ENCODE measurements at regions not wholly inside any gene's neighbourhood (a gene's known extent, or its start where the extent isn't known, plus 50 kb on each side); places are given as distances from the start of the nearest gene placed in this dataset.

DNA sequence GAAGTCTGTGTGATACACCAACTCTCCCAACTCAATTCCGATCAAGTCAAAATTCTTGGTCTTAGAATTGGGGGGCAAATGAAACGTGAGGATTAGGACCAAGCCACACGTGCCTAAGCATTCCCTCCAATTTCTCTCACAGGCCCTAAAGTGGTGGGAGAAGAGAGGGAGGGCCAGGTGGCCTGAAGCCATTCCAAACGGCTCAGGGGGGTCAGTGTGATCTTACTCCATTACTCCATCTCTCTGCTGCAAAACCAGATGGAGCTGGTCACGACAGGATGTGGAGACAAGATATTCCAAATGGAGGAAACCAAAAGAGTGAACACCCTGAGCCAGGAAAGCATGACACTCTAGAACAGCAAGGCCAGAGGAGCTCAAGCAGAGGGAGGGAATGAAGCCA is 195.4 kb downstream of the FOXO1 start:
- DNase-seq: no peak

DNA sequence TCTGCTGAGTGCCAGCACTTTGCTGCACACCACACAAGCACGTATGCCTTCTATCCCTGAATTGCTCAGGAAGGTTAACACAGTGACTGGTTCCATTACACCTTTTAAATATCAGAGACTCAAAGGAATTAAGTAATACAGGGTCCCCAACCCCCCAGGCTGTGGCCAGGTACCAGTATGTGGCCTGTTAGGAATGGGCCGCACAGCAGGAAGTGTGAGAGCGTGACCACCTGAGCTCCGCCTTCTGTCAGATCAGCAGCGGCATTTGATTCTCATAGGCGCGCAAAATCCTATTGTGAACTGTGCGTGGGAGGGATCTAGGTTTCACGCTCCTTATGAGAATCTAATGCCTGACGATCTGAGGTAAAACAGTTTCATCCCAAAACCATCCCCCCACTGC is 194.5 kb downstream of the FOXO1 start:
- no peak for DNase-seq

DNA sequence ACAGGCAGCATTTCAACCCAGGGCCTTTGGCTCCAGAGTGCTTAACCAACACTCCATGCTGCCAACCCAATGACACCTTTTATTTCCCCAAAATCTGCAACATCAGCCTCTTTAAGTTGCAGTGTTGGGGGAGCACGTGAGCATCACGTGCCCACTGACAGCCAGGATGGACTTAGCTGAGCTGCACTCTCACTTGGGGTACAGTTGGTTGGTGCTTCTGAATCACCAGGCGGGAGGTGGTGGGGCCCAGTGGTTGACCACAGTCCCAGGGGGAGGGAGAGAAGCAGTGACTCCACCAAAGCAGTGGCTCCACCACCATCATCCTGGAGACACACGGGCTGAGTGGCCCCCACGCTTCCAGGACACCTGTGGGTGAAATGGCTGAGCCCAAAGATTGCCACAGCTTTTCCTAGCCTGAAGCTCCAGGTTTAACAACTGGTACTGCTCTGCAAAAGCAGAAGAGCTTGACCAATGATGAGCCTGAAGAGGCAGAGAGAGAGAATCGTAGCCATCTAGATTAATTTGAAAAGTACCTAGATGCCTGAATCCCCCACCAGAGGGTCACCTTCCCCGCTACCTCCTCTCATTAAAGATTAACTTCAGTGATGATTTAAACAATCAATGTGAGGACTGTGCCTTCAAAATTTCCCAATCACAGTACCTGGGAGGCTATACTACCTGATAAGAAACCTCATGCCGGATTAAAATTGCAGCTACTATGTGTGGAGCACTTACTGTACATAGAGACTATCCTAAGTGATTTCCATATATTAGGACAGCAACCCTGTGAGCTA is 193.8 kb downstream of the FOXO1 start:
- no peak for DNase-seq

DNA sequence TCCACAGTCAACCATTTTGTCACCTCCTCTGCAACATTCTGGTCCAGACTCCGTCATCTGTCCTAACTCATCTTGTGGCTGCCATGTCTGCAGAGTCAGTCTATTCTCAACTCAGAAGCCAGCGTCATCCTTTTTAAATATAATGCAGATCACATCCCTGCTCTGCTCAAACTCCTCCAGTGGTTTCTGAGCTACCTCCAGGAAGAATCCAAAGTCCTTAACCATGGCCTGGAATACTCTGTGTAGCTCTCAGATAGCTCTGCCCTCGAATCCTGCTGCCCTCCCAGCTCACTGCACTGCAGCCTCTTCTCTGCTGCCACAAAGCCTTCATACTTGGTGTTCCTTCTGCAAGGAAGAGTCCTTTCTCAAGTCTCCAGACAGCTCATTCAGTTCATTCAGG is 190.8 kb downstream of the FOXO1 start:
- DNase-seq: no peak

DNA sequence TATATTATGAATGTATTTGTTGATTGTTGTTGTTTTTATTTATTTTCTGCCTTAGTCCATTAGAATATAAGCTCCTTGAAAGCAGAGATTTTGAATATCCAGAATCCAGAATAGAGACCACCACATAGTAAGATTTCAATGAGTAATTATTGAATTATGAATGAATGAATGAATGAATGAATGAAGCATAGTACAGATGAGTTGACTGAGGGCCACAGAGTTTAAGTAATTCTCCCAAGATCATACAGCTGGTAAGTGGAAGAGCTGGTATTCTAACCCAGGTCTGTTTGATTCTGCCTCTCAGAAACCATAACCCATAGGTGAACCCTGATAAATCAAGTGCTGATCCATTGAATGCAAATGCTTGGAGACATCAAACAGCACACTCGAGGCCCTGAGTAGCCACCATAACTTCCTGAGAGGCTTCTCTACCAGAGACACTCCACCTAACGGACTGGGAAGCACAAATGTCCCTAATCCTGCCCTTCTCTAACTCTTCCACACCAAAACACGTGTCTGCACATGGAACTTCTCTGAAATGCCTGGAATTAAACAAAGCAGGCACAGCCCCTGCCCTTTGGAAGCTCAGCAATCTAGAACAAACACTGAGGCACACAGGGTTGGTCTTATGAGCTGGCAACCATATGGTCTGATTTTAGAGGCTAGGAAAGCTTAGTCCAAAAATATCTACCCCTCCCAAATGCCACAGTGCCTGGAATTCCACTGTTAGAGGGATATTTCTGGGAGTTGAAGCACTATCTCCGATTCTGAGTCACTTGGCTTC is 190.1 kb downstream of the FOXO1 start:
- no peak for DNase-seq

DNA sequence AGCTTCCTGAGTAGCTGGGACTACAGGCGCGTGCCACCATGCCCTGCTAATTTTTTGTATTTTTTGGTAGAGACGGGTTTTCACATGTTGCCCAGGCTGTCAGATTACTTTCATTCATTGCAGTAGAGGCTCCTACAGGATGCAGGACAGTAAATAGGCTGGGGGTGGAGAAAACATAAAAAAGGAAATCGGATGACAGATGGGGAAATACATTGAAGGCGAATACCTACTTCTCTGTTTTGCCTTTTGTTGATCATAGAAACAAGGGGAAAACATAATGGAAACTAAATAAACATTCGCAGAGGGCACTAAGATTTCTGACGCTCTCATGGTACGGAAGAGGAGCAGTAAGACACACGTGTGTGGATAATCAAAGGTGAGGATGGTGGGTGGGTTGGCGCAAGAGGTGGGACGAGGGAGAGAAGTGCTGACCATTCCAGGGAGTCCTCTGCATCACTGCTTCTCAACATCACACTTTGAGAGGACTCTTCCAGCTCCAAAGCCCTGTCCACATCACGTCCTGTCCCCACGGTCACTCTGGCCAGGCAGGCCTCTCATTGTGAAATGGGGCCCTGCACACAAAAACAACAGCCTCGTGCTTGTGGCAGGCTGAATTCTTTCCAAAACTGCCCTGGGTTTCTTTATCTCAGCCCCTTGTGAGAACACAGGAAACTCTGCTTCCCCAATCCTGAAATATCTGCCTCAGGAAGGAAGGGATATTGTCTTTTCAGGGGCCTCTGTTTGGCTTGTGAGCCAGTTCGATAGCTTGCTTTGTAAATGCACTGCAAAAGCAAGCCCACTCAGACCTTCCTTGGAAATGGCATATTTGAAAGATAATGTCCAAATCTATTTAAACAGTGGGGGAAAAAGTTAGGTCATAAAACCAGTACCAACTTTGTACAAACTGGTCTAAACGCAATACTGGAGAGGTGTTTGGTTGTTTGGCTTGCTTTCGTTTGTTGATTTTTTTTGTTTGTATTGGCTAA is 188.5 kb downstream of the FOXO1 start:
- no peak for DNase-seq

DNA sequence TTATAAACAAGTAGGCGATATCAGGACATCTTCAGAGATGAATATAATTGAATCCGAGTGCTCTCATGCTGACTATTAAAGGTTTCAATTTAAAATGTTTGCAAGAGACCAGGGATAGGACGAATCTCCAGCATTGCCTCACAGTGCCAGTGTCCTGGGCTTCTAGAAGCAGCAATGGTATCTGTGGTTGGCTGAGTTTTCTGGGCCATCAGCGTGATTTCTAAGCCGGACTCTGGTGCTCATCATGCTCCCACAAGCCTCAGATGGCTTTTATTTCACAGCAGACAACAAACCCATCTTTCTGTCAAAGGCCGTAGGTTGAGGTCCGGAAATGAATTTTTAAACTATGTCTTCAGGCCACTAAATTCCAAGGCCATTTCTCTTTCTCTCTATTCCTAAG is 187.7 kb downstream of the FOXO1 start:
- DNase-seq: no peak

DNA sequence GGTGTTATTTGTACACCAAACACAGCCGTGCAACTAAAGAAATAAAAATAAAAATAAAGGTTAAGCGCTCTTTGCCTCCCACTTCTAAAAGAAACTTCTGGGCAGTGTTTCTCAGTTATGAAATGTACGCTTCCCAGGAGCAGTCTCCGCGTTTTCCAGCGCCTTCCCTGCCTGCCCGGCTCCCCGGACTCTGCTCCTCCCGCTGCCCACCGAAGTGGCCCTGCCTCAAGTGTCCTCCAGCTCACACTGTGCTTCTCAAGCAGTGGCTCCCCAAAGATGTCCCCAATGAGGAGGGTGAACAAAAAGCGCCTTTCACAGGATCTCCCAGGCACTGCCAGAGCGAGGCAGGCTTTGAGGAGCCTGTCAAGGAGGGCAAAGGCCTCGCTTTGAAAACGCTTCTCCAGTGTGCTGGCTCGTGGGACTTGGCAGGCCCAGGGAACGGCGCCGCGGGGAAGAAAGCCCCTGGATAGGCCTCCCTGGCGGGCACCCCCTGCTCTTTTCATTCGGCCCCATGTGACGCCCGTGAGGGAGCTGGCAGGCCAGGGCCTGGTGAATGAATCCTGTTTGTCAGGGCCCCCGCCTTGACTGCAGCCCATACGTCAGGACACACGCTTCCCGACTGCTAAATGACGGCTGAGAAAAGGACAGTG is 187.1 kb downstream of the FOXO1 start:
- DNase-seq: no peak

DNA sequence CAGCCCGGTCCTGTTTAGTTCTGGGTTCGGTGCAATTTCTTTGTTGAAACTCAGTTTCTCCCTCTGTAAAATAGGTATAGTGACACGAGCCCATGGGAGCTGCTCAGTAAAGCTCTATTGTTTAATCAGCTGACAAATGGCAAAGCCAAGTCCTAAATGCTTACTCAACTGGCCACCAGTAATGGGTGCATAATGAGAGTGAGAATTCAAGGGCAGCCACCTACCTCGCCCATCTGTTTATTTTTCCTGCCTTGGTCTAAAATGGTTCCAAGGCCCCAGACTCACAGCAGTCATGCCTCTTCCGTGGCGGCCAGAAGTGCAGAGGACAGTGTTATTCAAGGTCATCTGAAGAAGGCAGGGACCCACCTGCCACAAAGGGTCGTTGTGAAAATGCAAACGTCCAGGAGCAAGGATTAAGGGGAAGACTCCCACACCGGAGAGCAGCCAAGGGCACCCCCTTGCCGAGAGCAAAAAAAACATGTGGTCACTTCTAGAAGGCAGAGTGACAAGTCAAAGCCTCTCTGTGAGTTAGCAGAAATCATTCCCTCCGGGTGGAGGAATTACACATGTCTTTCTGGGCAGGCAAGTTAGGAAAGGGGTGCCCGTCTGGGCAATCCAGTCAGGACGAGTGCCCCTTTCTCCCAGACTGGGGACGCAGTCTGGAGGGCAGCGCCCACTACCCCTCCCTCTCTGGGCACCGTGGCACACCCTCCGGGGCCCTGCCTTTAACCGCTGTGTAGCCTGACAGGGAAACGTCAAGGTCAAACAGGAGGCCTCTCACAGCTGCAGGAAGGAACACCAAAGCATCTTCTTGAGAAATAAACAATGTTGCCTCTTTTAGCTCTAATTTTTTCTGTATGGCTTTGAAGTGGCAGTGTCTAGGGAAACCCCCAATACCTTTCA is 186.2 kb downstream of the FOXO1 start:
- no peak for DNase-seq

DNA sequence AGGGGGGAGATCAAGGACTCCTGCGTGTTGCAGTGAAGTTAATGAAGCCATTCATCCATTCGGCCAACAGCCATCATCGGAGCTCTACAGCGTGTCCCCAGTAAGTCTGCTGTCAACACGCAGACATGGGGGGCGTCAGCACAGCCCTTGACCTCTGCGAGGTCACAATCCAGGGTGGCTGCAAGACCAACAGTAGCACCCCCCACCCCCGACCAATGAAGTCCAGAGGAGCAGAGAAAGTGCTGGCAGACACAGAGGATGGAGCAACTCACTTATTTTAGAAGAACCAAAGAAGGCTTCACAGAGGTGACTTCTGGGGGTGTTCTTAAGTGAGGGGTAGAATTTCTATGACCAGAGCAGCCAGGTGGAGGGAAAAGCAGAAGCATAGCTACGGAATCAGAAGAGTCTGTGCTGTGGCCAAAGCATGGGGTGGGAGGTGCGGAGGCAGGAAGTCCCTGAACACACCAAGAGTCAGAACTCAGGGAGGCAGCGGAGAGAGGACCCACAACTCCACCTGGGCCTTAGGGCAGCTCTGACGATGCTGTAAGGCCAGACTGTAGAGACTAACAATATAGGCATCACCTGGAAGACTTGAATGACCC is 185.4 kb downstream of the FOXO1 start:
- DNase-seq: no peak

DNA sequence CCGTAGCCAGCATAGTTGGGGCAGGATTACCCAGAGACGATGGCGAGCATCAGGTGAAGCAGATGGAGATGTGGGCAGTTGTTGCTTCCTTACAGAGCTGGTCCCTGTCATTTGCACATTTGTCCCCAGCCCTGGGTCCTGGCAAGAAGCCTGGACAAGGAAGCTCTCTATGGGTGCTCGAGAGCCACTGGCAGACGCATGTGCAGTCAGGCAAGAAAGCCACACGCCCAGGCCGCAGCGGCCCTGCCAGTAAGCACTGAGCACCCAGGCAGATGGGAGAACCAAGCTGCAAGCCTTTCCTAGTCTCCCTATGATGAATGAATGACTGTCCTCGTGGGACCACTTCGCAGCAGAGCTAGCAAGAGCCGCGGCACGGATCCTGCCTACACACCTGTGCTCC is 182.8 kb downstream of the FOXO1 start:
- DNase-seq: no peak

DNA sequence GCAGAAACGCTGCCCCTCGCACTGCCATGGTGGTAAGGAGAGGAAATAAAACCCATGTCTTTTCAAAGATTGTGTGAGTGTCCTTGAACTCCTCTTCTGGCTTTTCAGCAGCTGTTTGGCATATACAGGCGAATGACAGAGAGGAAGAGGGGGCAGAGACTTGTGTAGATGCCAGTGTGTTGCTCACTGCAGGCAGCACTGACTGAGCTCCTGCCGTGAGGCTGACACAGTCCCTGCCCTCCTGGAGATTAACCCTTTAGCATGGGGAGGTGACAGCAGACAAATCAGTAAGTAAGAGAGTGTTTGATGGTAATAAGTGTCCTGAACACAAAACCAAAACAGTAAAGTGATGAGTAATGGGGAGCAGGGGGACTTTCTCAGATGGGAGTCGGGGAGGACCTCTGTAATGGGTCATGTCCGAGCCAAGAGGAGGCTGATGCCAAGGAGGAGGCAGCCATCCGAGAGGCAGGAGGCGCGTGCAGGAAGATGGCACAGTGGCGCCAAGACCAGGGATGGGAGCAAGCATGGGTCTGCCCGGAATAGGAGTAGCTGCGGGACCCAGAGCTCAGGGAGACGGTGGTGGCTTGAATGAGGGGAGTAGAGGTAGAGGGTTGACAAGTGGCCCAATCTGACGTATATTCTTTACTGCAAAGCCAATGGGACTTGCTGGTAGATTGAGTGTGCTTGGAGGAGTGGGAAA is 182.2 kb downstream of the FOXO1 start:
- DNase-seq: no peak

DNA sequence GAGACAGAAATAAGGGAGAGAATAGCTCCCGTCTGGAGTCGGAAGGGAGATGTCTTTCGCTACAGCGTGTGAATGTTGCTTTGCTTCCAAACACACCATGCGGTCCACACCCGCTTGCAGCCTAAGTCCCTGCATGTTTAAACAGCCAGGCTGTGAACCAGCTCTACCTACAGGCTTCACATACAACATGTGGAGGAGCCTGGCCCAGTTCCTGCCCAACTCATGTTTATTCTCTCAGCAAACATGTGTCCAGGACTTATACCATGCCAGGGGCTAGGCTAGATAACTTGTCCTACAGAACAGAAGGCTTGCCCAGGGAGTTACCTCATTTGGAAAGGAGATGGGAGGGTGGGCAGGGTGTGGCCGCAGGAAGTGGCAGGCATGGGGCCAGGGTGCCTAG is 181.5 kb downstream of the FOXO1 start:
- no peak for DNase-seq

DNA sequence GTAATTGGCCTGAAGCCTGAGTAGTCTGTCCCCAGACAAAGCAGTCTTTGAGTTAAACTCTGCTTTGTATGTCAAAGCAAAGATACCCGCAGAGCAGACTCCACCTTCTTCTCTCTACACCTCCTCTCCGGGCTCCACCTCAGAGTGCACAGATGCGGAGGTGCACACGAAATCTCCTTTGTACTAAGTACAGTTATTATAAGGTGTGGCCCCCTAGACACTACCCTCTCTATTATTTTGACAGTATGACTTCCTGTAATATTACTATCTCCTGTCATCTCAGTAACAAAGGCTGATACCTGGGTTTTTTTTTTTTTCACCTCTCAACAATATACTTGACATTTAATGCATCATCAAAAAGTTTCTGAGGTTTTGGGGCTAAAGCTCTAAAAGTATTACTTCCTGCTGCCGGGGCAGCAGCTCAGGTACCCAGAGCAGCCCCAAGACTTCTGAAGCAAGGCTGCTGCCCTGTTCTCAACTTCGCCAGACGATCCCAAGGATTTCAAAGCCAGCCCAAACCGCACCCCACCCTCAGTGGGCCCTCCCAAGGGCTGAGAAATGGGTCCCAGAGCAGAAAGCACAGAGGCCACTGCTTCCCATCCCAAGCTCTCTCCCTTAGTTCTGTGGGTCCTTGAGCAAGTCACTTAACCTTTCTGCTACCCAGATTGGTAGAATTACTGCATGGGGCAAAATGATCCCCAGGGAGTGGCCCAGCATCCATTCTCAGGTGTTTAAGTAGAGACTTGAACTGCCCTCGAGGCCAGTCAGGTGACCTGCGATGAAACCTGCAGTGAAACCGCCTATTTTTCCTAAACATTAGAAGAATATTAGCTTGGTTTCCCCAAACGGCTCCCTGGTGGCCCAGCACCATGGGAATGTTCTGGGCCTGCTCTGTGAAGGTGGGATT is 180.6 kb downstream of the FOXO1 start:
- DNase-seq: peak; percentile 72

DNA sequence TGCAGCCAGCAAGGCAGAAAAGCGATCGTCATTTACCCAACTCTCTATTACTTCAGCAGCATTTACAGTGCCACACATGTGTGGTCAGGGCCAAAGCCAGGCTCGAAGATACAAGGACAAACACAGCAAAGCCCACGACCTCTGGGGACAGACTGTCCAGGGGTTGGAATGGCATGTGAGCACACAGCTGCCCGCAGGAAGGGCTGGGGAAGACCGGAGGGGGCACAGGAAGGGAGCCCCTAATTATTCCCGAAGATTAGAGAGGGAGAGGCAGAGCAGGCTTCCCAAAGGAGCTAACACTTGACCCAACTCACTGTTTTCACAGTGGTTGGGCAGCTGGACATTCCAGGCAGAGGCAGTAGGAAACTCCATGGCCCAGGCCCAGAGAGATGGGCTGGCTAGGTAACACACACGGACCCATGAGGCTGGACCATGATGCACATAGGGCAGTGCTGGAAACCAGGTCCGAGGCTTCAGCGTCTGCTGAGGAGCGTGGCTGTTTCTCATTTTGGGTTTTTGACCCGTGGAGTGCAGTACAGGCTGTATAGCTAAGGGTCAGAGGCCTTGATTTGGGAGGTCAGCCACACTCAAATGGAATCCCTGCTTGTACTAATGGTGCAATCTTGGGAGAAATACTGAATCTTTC is 179.8 kb downstream of the FOXO1 start:
- DNase-seq: no peak

DNA sequence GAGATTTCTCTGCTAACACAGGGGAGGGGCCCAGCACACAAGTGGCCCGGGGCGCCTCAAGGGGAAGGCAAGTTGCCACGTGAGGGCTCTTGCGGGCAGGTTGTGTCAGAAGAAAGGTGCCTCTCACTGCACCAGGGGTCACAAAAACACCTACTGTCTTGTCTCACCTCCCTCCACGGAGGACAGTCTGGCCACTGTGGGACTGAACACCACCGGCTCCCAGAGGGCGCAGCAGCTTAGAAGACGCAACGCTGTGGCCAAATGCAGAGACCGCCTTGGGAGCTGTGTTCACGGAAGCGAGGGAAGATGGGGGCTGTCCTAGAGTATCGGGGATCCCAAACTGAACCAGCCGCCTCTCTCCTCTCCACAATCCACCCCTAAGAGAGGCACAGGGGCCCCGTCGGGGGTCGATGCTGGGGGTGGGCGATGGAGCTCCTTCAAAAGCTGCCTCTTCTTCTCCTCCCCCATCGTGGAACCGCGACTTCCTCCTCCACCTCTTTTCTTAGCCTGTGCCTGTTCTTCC is 177.5 kb downstream of the FOXO1 start:
- peak; percentile 8 for DNase-seq

DNA sequence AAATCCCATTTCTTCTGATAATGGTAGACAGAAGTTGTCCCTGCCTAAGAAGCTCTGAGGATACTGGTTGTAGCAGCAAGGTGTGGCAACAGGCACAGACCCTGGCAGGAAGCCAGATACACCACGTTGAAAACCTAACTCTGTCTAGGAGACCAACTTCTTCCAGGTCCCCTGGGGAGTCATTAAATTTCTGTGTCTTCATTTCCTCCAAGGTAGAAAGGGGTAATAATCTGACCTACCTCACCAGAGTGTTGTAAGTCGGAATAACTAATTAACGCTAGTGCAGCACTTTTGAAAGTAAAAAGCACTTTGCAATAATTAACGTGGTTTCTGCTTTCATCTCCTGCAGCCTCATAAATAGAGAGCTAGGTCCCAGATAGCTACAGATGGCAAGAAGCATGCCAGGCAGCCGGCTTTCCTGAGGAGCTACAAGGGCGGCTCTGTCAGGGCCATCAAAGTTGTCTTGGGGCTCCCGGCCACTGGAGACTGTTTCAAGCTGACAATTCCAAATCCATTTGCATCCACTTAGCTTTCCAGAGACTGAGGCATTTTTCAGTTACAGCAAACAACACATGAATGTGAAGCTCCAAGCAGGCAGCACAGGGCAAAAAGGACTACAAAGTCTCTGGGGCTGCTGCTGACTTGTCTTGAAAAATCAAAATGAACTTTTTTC is 176.2 kb downstream of the FOXO1 start:
- DNase-seq: peak; percentile 17

DNA sequence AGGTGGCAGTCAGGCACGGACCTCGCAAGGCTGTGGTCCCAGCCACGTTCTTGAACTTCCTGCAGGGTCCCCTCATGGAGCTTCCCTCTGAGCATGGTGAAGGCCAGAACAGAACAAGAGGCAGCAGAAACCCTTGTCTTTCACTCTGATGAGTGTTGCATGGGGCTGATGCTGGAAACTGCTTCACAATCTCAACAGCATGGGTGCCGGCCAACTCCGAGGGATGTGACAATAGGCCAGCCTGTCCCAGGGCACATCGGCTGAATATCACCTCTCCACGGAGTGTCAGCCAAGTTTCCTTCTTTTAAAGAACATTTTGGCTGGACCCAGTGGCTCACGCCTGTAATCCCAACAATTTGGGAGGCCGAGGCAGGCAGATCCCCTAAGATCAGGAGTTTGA is 173.9 kb downstream of the FOXO1 start:
- no peak for DNase-seq

Measured in stimulated activated naive CD4-positive, alpha-beta T cell treated with Interleukin-2 at 50 U/mL for 16 hours (primary cell).